ACHN (cell line): ENCODE measurements at regions not wholly inside any gene's neighbourhood (a gene's known extent, or its start where the extent isn't known, plus 50 kb on each side); places are given as distances from the start of the nearest gene placed in this dataset.

Experiments
- DNase-seq: peaks from one replicate; pipeline ENCODE4 v3.0.0-alpha.2; 2015
- in situ Hi-C: cut with HindIII; loops from 2 replicates; pipeline ENCODE4 v1.10.0; 2017; ENCODE audit warnings: low sequenced_read_pairs, low pct_ligation_motif_present, low pct_unique_long_range_greater_than_20kb

GRCh38 chr9:84609779-84610178, 59.8 kb upstream of the NTRK2 start:
- in situ Hi-C loops, result no loop called here
- no peak for DNase-seq

DNA sequence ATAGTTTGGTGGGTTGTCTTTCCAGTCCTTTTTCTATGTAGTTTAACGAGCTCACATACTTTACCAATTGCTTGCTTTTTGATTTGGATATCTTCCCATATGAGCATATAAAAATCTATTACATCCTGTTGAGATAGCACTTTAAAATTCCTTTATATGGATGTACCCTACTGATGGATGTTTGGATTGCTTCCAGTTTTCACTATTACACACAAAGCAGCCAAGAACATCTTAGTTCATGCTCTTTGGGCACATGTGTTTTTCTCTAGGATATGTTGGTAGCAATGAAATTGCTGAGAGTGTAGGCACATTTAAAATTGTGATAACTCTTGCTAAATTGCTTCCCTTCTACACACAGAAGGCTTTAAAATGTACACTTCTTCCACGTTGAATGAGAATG, 56.1 kb upstream of the NTRK2 start:
- no peak for DNase-seq
- in situ Hi-C loops, result no loop called here

GRCh38 chr9:84615544-84615943, 54.0 kb upstream of the NTRK2 start:
- DNase-seq, result no peak
- in situ Hi-C loops, result no loop called here

DNA sequence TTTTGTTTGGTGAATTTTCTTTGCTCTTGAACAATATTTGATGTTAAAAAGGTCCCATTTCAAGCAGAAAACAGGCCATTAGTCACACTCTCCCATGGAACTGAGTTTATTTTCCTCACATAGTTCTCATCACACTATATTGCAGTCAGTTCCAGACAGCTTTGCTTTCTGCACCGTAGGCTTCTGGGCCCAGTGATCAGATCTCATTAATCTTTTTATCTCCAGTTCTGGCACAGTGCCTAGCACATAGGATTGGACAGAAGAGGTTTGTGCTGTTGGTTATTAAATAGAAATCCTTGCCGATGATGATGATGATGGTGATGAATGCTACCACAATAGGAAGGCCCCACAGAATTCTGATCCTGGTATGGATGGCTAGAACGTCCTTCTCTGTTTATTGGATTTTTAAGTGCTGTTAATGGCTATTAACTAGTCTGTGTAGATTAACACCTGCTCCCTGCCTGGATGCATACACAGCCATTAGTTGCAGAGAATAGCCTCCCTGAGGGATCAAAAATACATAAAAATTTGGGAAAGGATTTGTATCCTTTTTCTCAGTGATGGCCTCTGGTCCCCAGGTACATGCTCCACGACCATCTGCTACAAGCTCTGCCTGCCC, 52.0 kb upstream of the NTRK2 start:
- in situ Hi-C loops, result no loop called here
- DNase-seq, result no peak
